Kidney (tissue), 13 donors: ENCODE measurements at regions not wholly inside any gene's neighbourhood (a gene's known extent, or its start where the extent isn't known, plus 50 kb on each side); places are given as distances from the start of the nearest gene placed in this dataset.

Experiments
- DNase-seq, 5 donors: peaks; one replicate each; pipeline ENCODE4 v3.0.0-alpha.2; 2013 to 2020
- FAIRE-seq: peaks from 2 replicates; lab custom pipeline; 2012; peaks lifted over from hg19 to GRCh38; lab: Jason Lieb, UNC
- H3K27ac ChIP-seq, 2 donors: one replicate each; pipeline ENCODE4 v1.7.0; 2013; ENCODE audit warnings: low read depth in 2 of 2, low read length in 2 of 2, inconsistent platforms in 1 of 2
- H3K27me3 ChIP-seq: one replicate; pipeline ENCODE4 v1.7.1; 2013; ENCODE audit warnings: low read length, inconsistent platforms; ENCODE audit not compliant: control insufficient read depth, insufficient read depth
- H3K36me3 ChIP-seq, 3 donors: one replicate each; pipeline versions ENCODE4 v1.7.0 to v1.7.1; 2013; ENCODE audit warnings: low read length in 3 of 3, control low read depth in 1 of 3, inconsistent platforms in 1 of 3; ENCODE audit not compliant: insufficient read depth in 3 of 3, control insufficient read depth in 2 of 3
- H3K4me1 ChIP-seq, 3 donors: one replicate each; pipeline versions ENCODE4 v1.7.0 to v1.7.1; 2013; ENCODE audit warnings: low read length in 3 of 3, inconsistent platforms in 1 of 3, low read depth in 1 of 3; ENCODE audit not compliant: control insufficient read depth in 2 of 3, insufficient read depth in 2 of 3
- H3K4me3 ChIP-seq, 3 donors: one replicate each; pipeline versions ENCODE4 v1.7.0 to v1.8.1; 2013; ENCODE audit warnings: low read length in 3 of 3, control low read depth in 1 of 3, inconsistent platforms in 1 of 3
- H3K9ac ChIP-seq, 3 donors: one replicate each; pipeline versions ENCODE4 v1.7.0 to v1.7.1; 2013; ENCODE audit warnings: low read length in 3 of 3, control low read depth in 1 of 3, inconsistent platforms in 1 of 3
- H3K9me3 ChIP-seq, 3 donors: one replicate each; pipeline versions ENCODE4 v1.7.0 to v1.7.1; 2013; ENCODE audit warnings: low read length in 3 of 3, control low read depth in 1 of 3, inconsistent platforms in 1 of 3; ENCODE audit not compliant: control insufficient read depth in 2 of 3, insufficient read depth in 1 of 3
- intact Hi-C: fragments of 100-400 bp; cut with DNase I; formaldehyde crosslinking; loops from one replicate; pipeline ENCODE4 v1.11.1; 2022
- TF ChIP-seq, protein P1 (sequence below): IDR thresholded peaks from 3 replicates; pipeline ENCODE4 v1.5.1; 2012; ENCODE audit warnings: mild to moderate bottlenecking, moderate library complexity, borderline replicate concordance; ENCODE audit not compliant: insufficient read depth; ENCODE audit errors: extremely low read depth
- donor health status: control.
- donor health status: control.
- donor health status: control.
- donor health status: control.
- donor health status: control.
- donor health status: DM: yes; HTN: yes; CAD: no.
- donor health status: Normal renal cell carcinoma (clear cell type).

DNA sequence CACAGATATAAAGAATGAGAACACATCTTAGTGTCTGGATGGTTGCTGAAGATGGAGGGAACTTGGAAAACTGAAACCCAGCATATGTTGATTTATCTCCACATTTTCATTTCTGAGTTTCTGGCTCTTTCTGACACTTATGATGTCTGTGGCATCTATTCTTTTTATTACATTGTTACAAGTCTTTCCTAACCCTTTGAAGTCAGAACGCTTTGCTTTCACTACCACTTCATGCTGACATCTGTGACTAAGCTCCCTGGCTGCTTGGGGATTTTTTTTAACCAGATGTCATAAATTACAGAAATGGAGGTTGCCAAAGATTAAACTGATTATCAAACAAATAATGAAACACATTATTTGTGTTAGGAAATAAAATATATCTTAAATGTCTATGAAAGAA lies 188.7 kb downstream of the KITLG start:
- no peak overlapping the region for H3K9ac ChIP-seq
- no peak overlapping the region for H3K4me3 ChIP-seq
- H3K9me3 ChIP-seq: no peaks in the 10 kb centered on the region
- FAIRE-seq (no peak), DNase-seq (no peak)
- no peaks in the 10 kb centered on the region for H3K36me3 ChIP-seq
- intact Hi-C loops: no loop called here
- TF ChIP-seq, protein P1, sequence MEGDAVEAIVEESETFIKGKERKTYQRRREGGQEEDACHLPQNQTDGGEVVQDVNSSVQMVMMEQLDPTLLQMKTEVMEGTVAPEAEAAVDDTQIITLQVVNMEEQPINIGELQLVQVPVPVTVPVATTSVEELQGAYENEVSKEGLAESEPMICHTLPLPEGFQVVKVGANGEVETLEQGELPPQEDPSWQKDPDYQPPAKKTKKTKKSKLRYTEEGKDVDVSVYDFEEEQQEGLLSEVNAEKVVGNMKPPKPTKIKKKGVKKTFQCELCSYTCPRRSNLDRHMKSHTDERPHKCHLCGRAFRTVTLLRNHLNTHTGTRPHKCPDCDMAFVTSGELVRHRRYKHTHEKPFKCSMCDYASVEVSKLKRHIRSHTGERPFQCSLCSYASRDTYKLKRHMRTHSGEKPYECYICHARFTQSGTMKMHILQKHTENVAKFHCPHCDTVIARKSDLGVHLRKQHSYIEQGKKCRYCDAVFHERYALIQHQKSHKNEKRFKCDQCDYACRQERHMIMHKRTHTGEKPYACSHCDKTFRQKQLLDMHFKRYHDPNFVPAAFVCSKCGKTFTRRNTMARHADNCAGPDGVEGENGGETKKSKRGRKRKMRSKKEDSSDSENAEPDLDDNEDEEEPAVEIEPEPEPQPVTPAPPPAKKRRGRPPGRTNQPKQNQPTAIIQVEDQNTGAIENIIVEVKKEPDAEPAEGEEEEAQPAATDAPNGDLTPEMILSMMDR: no peak
- no peaks in the 10 kb centered on the region for H3K27me3 ChIP-seq
- H3K4me1 ChIP-seq: no peaks in the 10 kb centered on the region
- H3K27ac ChIP-seq: no peak overlapping the region

DNA sequence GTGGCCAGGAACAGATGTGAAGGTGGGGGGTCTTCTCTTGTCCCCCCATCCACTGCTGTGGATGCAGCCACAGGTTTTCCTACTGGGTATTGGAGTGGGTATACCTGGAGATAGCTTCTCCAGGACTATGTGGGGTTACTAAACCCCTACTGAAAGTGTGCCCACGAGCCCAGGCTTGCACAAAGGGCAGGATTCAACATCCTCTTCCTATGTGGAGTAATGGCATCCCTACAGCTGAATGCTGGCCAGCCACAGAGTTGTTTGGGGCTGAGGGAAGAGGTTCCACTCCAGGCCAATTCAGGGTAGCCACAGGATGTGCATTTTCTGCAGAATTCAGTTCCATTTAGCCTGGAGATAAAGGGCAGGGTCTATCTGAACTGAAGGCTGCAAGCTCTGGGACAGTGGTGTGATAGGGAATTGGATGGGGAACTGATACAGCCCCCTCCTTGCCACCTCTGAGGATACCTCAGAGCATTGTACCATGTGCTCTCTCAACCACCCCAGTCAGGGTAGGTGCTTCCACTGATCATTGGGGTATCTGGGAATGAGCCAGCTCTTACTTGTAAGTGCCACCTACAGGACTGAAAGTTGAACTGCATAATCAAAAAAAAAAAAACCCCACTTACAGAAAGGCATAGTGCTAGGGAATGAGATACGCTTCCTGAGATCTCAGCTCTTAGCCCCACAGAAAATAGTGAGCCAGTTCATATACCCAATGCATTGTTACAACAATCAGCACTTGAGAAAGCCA lies 187.1 kb downstream of the KITLG start:
- Histone ChIP-seq H3K9ac (no peak overlapping the region), H3K36me3 (no peaks in the 10 kb centered on the region), H3K27me3 (no peaks in the 10 kb centered on the region), H3K9me3 (no peaks in the 10 kb centered on the region), H3K4me3 (no peak overlapping the region), H3K27ac (no peak overlapping the region), H3K4me1 (no peaks in the 10 kb centered on the region)
- TF ChIP-seq, protein P1: no peak
- intact Hi-C loops: no loop called here
- peak in 1 of 5 donors; percentile 2 for DNase-seq
- no peak for FAIRE-seq

DNA sequence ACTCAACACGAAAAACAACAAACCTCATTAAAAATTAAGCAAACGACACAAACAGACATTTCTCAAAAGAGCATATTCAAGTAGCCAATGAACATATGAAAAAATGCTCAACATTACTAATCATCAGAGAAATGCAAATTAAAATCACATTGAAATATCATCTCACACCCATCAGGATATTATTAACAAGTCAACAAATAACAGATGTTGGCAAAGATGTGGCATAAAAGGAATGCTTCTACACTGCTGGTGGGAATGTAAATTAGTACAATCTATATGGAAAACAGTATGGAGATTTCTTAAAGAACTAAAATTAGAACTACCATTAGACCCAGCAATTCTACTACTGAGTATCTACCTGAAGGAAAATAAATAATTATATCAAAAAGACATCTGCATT lies 182.2 kb downstream of the KITLG start:
- Histone ChIP-seq H3K9ac (no peak overlapping the region), H3K27me3 (no peaks in the 10 kb centered on the region), H3K9me3 (no peaks in the 10 kb centered on the region), H3K4me1 (no peaks in the 10 kb centered on the region), H3K4me3 (no peak overlapping the region), H3K27ac (no peak overlapping the region), H3K36me3 (no peaks in the 10 kb centered on the region)
- intact Hi-C loops: no loop called here
- FAIRE-seq (no peak), DNase-seq (no peak)
- TF ChIP-seq, protein P1: no peak
